ENCODE measurements at regions not wholly inside any gene's neighbourhood (a gene's known extent, or its start where the extent isn't known, plus 50 kb on each side); places are given as distances from the start of the nearest gene placed in this dataset.

DNA sequence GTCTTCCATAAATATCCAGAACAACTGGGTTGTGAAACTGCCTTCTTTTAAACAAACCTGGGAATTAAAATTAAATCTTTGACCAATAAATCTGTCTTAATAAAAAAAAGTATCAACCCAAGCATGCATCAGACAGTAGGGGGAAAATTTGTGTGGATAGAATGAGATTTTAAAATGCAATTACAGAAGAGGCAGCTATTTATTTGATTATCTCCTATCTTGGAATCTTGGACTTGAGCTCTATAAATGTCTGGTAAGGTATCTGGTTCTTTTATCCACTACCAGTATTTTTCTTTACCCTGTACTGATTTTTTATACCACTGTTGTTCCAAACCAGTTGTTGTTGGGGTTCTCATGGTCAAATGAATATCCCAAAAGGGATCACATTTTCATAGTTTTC, 157.6 kb upstream of the VEPH1 start:
- ATAC-seq (ENCODE audit: low read depth): no peak
- TF ChIP-seq, protein P1, sequence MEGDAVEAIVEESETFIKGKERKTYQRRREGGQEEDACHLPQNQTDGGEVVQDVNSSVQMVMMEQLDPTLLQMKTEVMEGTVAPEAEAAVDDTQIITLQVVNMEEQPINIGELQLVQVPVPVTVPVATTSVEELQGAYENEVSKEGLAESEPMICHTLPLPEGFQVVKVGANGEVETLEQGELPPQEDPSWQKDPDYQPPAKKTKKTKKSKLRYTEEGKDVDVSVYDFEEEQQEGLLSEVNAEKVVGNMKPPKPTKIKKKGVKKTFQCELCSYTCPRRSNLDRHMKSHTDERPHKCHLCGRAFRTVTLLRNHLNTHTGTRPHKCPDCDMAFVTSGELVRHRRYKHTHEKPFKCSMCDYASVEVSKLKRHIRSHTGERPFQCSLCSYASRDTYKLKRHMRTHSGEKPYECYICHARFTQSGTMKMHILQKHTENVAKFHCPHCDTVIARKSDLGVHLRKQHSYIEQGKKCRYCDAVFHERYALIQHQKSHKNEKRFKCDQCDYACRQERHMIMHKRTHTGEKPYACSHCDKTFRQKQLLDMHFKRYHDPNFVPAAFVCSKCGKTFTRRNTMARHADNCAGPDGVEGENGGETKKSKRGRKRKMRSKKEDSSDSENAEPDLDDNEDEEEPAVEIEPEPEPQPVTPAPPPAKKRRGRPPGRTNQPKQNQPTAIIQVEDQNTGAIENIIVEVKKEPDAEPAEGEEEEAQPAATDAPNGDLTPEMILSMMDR (IDR thresholded peaks at IDR 0.05; ENCODE audit: poor library complexity, severe bottlenecking): no peak

DNA sequence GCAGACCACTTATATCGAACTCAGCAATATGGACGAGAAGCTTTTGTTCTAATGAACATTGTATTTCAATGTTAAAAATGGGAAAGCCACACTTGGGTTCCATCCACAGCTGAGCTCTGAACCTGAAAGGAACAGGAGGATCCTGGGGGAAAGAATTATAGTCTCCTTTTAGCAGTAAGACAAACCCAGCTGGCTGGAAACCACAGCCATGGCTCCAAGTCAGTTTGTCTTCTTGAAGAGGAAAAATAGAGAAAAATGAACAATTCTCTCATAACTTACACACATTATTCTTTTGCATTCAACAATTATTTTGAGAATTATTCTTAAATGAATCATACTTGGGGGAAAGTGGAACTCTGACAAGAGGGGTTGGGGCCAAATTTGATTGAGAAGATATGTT, 149.2 kb upstream of the VEPH1 start:
- no peak for DNase-seq (ENCODE audit: low spot score)
- H3K4me3 ChIP-seq (ENCODE audit: severe bottlenecking): no peak overlapping the region
- TF ChIP-seq, protein P1 (IDR thresholded peaks at IDR 0.05; ENCODE audit: poor library complexity, severe bottlenecking): no peak
- H3K4me1 ChIP-seq (ENCODE audit: insufficient read depth, poor library complexity, severe bottlenecking): no peaks in the 10 kb centered on the region
- H3K9me3 ChIP-seq (ENCODE audit: severe bottlenecking): no peaks in the 10 kb centered on the region
- H3K36me3 ChIP-seq (ENCODE audit: low read depth): no peaks in the 10 kb centered on the region
- ATAC-seq (ENCODE audit: low read depth): no peak
- peaks cover 5% of the 10 kb centered on the region for H3K27me3 ChIP-seq (ENCODE audit: insufficient read depth, poor library complexity, severe bottlenecking)
- no peak overlapping the region for H3K27ac ChIP-seq (ENCODE audit: poor library complexity, severe bottlenecking)

More for the DNA sequence above, 157.6 kb upstream of the VEPH1 start:
- Histone ChIP-seq H3K4me1 (ENCODE audit: insufficient read depth, poor library complexity, severe bottlenecking) (no peaks in the 10 kb centered on the region), H3K27ac (ENCODE audit: poor library complexity, severe bottlenecking) (no peak overlapping the region), H3K4me3 (ENCODE audit: severe bottlenecking) (no peak overlapping the region), H3K36me3 (ENCODE audit: low read depth) (no peaks in the 10 kb centered on the region), H3K27me3 (ENCODE audit: insufficient read depth, poor library complexity, severe bottlenecking) (peaks cover 5% of the 10 kb centered on the region), H3K9me3 (ENCODE audit: severe bottlenecking) (no peaks in the 10 kb centered on the region)
- DNase-seq (ENCODE audit: low spot score): no peak

DNA sequence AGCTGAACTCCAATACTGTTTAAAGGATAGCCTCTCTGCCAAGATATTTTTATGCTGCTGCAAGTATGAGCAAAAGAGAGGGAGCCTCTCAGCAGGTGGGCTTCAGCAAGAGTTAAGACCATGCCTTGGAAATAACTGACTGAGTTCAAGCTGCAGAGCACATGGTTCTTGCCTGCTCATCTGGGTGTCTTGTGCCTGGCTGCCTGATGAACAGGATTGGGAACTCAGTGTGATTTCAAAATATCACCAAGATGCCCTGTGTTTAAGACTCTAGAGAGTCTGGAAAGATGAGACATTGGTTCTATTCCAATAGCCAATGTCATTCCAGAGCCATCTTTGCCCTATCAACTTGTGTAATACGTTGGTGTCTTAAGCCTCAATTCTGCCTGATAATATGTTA, 147.5 kb upstream of the VEPH1 start:
- H3K36me3 ChIP-seq (ENCODE audit: low read depth): no peaks in the 10 kb centered on the region
- H3K27ac ChIP-seq (ENCODE audit: poor library complexity, severe bottlenecking): no peak overlapping the region
- TF ChIP-seq, protein P1 (IDR thresholded peaks at IDR 0.05; ENCODE audit: poor library complexity, severe bottlenecking): no peak
- no peak for ATAC-seq (ENCODE audit: low read depth)
- no peak for DNase-seq (ENCODE audit: low spot score)
- H3K9me3 ChIP-seq (ENCODE audit: severe bottlenecking): no peaks in the 10 kb centered on the region
- no peaks in the 10 kb centered on the region for H3K27me3 ChIP-seq (ENCODE audit: insufficient read depth, poor library complexity, severe bottlenecking)
- H3K4me3 ChIP-seq (ENCODE audit: severe bottlenecking): no peak overlapping the region
- no peaks in the 10 kb centered on the region for H3K4me1 ChIP-seq (ENCODE audit: insufficient read depth, poor library complexity, severe bottlenecking)

DNA sequence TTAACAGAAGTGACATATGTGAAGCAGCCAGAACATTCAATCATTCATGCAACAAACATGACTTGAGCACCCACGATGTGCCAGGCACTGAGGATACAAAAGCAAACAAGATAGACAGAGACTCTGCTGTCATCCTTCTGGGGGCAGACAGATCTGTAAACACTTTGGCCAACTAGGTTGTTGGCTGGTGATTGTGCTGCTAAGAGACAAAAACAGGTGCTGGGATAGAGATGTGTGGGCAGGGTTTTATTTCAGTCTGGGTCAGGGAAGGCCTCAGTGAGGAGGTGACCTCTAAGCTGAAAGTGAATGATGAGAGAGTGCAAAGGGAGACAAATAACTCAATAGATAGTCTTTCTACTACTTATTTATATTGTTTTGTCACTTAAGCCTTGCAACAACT, 147.0 kb upstream of the VEPH1 start:
- TF ChIP-seq, protein P1 (IDR thresholded peaks at IDR 0.05; ENCODE audit: poor library complexity, severe bottlenecking): no peak

DNA sequence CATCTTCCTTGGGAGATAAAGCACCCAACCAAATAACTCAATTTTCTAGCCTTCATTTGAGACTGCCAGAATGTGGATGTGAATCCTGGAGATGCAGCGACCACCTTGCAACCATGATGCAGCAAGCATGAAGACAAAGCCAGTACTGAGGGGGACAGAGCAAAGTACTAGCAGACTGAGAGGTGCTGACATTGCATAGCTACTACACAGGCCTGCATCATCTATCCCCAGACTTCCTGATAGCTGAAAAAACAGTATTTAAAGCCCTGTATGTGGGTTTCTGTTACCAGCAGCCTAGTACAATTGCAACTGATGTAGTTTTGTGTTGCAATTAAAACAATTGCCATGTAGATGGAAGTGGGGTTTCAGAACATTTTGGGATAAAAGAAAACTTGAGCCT, 146.3 kb upstream of the VEPH1 start:
- H3K9me3 ChIP-seq (ENCODE audit: severe bottlenecking): no peaks in the 10 kb centered on the region
- no peak overlapping the region for H3K4me3 ChIP-seq (ENCODE audit: severe bottlenecking)
- no peak for ATAC-seq (ENCODE audit: low read depth)
- no peaks in the 10 kb centered on the region for H3K27me3 ChIP-seq (ENCODE audit: insufficient read depth, poor library complexity, severe bottlenecking)
- TF ChIP-seq, protein P1 (IDR thresholded peaks at IDR 0.05; ENCODE audit: poor library complexity, severe bottlenecking): no peak
- no peaks in the 10 kb centered on the region for H3K36me3 ChIP-seq (ENCODE audit: low read depth)
- H3K4me1 ChIP-seq (ENCODE audit: insufficient read depth, poor library complexity, severe bottlenecking): no peaks in the 10 kb centered on the region
- H3K27ac ChIP-seq (ENCODE audit: poor library complexity, severe bottlenecking): no peak overlapping the region
- DNase-seq (ENCODE audit: low spot score): no peak

More for the DNA sequence above, 147.0 kb upstream of the VEPH1 start:
- H3K27me3 ChIP-seq (ENCODE audit: insufficient read depth, poor library complexity, severe bottlenecking): no peaks in the 10 kb centered on the region
- DNase-seq (ENCODE audit: low spot score) (no peak), ATAC-seq (ENCODE audit: low read depth) (no peak)
- H3K27ac ChIP-seq (ENCODE audit: poor library complexity, severe bottlenecking): no peak overlapping the region
- H3K36me3 ChIP-seq (ENCODE audit: low read depth): no peaks in the 10 kb centered on the region
- H3K4me1 ChIP-seq (ENCODE audit: insufficient read depth, poor library complexity, severe bottlenecking): no peaks in the 10 kb centered on the region
- H3K4me3 ChIP-seq (ENCODE audit: severe bottlenecking): no peak overlapping the region
- no peaks in the 10 kb centered on the region for H3K9me3 ChIP-seq (ENCODE audit: severe bottlenecking)

Measured in RWPE2 (cell line).